ENCODE measurements at regions not wholly inside any gene's neighbourhood (a gene's known extent, or its start where the extent isn't known, plus 50 kb on each side); places are given as distances from the start of the nearest gene placed in this dataset.

DNA sequence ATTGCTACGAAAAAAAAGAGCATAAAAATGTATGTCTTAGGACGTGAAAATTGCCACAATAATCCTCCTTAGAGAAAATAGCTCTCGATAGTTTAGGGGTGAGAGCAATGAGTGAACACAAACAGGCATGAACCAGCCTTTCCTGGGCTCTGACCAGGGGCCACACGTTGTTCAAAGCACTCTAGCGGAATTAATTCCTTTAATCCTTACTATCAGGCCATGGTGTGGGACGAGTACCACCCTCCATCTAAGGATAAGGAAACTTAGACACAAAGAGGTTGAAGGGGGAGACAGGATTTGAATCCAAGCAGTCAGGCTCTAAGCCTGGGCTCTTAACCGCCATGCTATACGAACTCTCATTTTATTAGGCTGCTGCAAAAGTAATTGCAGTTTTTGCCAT is 81.9 kb upstream of the CACNA2D3 start:
- ChIA-PET POLR2A (no interaction called here), CTCF (ENCODE audit: low intra/inter-chr PET ratio) (no interaction called here)
- H3K9me1 ChIP-seq (ENCODE audit: control insufficient read depth, insufficient read depth, low read length), result no peaks in the 10 kb centered on the region
- TF ChIP-seq, protein P1, sequence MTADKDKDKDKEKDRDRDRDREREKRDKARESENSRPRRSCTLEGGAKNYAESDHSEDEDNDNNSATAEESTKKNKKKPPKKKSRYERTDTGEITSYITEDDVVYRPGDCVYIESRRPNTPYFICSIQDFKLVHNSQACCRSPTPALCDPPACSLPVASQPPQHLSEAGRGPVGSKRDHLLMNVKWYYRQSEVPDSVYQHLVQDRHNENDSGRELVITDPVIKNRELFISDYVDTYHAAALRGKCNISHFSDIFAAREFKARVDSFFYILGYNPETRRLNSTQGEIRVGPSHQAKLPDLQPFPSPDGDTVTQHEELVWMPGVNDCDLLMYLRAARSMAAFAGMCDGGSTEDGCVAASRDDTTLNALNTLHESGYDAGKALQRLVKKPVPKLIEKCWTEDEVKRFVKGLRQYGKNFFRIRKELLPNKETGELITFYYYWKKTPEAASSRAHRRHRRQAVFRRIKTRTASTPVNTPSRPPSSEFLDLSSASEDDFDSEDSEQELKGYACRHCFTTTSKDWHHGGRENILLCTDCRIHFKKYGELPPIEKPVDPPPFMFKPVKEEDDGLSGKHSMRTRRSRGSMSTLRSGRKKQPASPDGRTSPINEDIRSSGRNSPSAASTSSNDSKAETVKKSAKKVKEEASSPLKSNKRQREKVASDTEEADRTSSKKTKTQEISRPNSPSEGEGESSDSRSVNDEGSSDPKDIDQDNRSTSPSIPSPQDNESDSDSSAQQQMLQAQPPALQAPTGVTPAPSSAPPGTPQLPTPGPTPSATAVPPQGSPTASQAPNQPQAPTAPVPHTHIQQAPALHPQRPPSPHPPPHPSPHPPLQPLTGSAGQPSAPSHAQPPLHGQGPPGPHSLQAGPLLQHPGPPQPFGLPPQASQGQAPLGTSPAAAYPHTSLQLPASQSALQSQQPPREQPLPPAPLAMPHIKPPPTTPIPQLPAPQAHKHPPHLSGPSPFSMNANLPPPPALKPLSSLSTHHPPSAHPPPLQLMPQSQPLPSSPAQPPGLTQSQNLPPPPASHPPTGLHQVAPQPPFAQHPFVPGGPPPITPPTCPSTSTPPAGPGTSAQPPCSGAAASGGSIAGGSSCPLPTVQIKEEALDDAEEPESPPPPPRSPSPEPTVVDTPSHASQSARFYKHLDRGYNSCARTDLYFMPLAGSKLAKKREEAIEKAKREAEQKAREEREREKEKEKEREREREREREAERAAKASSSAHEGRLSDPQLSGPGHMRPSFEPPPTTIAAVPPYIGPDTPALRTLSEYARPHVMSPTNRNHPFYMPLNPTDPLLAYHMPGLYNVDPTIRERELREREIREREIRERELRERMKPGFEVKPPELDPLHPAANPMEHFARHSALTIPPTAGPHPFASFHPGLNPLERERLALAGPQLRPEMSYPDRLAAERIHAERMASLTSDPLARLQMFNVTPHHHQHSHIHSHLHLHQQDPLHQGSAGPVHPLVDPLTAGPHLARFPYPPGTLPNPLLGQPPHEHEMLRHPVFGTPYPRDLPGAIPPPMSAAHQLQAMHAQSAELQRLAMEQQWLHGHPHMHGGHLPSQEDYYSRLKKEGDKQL (CRISPR knock-in tag; IDR thresholded peaks at IDR 0.05; ENCODE audit: borderline replicate concordance), result no peak
- TF ChIP-seq, protein P2, sequence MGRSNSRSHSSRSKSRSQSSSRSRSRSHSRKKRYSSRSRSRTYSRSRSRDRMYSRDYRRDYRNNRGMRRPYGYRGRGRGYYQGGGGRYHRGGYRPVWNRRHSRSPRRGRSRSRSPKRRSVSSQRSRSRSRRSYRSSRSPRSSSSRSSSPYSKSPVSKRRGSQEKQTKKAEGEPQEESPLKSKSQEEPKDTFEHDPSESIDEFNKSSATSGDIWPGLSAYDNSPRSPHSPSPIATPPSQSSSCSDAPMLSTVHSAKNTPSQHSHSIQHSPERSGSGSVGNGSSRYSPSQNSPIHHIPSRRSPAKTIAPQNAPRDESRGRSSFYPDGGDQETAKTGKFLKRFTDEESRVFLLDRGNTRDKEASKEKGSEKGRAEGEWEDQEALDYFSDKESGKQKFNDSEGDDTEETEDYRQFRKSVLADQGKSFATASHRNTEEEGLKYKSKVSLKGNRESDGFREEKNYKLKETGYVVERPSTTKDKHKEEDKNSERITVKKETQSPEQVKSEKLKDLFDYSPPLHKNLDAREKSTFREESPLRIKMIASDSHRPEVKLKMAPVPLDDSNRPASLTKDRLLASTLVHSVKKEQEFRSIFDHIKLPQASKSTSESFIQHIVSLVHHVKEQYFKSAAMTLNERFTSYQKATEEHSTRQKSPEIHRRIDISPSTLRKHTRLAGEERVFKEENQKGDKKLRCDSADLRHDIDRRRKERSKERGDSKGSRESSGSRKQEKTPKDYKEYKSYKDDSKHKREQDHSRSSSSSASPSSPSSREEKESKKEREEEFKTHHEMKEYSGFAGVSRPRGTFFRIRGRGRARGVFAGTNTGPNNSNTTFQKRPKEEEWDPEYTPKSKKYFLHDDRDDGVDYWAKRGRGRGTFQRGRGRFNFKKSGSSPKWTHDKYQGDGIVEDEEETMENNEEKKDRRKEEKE (IDR thresholded peaks at IDR 0.05; ENCODE audit: borderline replicate concordance in 1 of 2, control insufficient read depth in 1 of 2, low read depth in 2 of 2, low read length in 1 of 2), result no peak
- TF ChIP-seq ZFP30 (CRISPR knock-in tag; IDR thresholded peaks at IDR 0.05; ENCODE audit: borderline replicate concordance) (no peak), PML (IDR thresholded peaks at IDR 0.05; ENCODE audit: low read length) (no peak)
- intact Hi-C loops (cut with micrococcal nuclease) (no loop called here), in situ Hi-C loops (cut with MboI) (no loop called here)
- no peak overlapping the region for H3K4me3 ChIP-seq
- H3K79me2 ChIP-seq (ENCODE audit: control insufficient read depth, insufficient read depth, low read length), result no peaks in the 10 kb centered on the region
- H3K9ac ChIP-seq (ENCODE audit: insufficient read depth in 1 of 2, low read depth in 2 of 2, low read length in 2 of 2), result no peak overlapping the region
- DNase-seq (ENCODE audit: extremely low read depth in 1 of 4, low spot score in 3 of 4), result no peak
- H4K20me1 ChIP-seq (replicated peaks; ENCODE audit: control insufficient read depth, insufficient read depth, low read length), result no peaks in the 10 kb centered on the region
- ATAC-seq, result no peak
- BruUV-seq (replicated peaks), result no TSS peak
- no peaks in the 10 kb centered on the region for H3K36me3 ChIP-seq (ENCODE audit: control insufficient read depth, insufficient read depth, low read length)
- no peak for FAIRE-seq
- H2AFZ ChIP-seq (ENCODE audit: low read depth, low read length), result no peak overlapping the region
- WGBS (ENCODE audit: insufficient coverage, low coverage, missing lambda C conversion rate), result 3% methylated on average over 8 of the region's 8 CpGs
- H3K4me2 ChIP-seq (ENCODE audit: insufficient read depth, low read length), result no peak overlapping the region
- H3K4me1 ChIP-seq (replicated peaks in 1 of 2; ENCODE audit: control insufficient read depth in 2 of 2, insufficient read depth in 2 of 2, low read length in 2 of 2), result no peaks in the 10 kb centered on the region
- no peaks in the 10 kb centered on the region for H3K9me3 ChIP-seq (replicated peaks; ENCODE audit: control insufficient read depth, insufficient read depth, low read depth, low read length)
- H3K27ac ChIP-seq (ENCODE audit: extremely low read depth, low read depth, low read length), result no peak overlapping the region
- H3K27me3 ChIP-seq (ENCODE audit: control insufficient read depth in 2 of 2, insufficient read depth in 2 of 2, low read length in 2 of 2), result no peaks in the 10 kb centered on the region

Measured in K562 (cell line).